Islet precursor cell (in vitro differentiated cells): ENCODE measurements at regions not wholly inside any gene's neighbourhood (a gene's known extent, or its start where the extent isn't known, plus 50 kb on each side); places are given as distances from the start of the nearest gene placed in this dataset.
"Not testable (repeated sequence)": the region's sequence is repeated elsewhere in the genome, so short reads cannot be mapped to it uniquely, and the experiment has no call there.

Source experiments
- DNase-seq: peaks from one replicate; pipeline ENCODE4 v3.0.0-alpha.2; 2018

DNA sequence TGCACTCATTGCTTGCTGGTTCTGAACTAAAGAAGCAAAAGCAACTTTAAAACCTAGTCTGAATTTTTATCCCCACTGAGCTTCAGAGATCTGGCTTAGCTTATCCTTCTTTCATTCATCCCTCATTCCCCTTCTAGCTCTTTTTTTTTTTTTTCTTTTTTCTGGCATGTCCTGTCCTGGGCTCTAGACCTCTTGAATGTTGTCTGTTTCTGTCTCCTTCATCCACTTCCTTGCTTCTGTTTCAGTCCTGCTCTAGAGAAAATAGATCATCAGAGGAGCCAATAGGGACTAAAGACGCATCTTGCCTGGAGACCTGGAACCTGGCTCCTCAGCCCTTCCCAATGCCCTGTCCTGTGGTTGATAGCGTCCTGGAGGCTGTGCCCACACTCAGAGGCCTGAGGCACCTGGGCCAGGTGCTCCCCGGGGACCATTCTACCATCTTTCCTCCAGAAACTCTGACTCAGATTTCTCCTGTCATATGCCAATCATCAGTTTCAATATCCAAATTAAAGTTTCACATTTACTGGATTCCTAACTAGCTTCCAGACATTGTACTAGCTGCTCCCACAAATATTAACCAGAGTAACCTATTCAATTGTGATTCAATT, 115.7 kb upstream of the GATB start:
- DNase-seq: no peak

DNA sequence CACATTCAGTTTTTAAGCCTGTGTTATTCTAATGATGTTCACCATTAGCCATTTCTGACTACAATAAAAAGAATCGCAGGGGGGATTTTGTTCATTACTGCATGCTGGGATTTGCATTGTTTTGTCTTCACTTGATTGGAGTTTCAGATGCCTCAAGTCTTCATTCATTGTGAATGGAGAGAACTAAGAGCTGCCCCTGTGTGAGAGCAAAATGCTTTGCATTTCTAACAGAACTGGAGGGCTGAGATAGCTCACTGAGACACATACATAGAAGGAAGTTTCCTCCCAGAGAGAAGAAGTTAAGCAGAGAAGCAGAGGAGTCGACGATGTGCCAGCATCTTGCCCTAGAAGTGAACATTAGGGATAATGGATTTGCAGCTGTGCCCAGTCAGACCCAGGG, 113.5 kb upstream of the GATB start:
- DNase-seq: no peak

DNA sequence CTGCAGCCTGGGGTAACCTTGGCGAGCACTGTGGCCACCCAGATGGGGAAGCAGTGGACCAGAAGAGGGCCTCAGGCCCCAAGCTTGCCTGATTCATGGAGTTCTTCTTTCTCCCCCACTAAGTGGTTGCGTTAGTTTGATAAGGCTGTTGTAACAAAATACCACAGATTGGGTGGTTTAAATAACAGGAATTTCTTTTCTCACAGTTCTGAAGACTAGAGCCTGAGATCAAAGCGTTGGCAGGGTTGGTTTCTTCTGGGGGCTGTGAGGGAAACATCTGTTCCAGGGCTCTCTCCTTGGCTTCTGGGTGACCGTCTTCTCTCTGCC, 105.7 kb upstream of the GATB start:
- DNase-seq: no peak

DNA sequence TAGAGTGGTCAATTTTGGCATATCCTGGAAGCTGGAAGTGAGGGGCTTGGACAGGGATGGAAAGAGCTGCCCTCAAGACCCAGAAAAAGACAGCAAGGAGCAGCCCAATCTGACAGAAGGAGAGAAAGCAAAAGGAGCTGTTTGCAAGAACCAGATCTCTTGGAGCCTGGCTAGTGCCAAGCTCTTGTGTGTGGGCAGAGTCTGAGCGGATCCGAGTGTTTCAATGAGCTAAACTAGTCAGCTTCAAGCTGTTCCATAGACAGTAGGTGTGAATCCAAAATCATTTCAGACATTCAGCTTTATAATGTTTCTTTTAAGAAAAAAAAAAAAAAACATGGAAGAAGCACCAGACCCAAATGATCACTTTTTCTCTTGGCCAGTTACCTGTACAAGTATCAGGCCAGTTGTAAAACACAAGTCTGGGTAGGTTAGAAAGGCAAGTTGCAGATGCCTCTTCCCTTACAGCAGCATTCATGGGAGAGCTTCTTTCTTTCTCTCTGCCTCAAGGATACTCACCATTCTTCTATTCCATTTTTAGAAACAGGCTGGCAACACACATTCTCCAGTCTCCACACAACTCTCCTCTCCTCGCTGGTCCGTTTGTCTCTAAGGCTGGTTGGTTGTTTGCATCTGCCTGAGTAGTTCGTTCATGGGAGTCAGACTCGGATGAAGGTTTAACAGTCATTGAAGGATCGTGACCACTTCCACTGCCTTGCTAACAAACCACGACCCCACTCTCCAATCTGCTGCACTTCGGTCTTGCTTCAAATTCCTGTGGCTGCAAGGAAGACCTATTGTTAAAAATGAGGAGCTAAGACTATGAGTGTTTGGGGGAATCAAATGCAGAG, 105.2 kb upstream of the GATB start:
- DNase-seq: no peak

DNA sequence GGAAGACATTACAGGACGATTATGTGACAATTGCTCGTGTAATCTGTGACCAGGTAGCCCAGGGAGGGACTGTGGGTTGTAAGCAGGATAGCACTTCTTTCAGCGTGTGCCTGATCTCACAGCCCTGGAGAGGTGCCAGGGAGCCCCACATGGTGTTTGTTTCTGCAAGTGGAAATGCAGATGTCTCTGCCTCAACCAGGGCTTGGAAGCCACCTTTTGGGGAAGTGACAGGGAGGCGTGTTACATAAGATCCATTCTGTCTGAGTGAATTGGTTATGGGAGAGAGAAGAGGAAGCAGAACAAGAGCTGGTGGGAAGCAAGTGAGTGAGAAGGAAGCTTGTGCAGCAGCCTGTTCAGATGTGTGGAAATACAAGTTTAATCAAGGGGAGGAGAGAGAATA, 104.5 kb upstream of the GATB start:
- no peak for DNase-seq

DNA sequence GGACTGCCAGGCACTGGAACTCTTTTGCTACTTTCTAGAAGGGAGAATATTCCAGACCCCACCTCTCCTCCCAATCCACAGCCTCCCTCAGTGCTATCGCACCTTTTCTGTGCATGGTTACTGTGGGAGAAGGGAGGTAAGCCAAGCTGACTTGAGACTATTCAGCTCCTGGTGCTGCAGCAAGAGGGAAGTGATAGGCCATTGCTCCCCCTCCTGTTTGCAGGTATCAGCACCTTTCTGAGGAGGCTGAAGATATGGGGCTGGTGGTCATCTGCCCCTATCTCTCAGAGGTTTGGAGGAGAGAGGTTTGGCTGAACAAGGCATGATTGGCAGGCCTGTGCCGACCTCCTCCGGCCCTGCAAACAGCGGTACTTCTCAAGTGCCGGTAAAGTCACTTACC, 103.3 kb upstream of the GATB start:
- no peak for DNase-seq

DNA sequence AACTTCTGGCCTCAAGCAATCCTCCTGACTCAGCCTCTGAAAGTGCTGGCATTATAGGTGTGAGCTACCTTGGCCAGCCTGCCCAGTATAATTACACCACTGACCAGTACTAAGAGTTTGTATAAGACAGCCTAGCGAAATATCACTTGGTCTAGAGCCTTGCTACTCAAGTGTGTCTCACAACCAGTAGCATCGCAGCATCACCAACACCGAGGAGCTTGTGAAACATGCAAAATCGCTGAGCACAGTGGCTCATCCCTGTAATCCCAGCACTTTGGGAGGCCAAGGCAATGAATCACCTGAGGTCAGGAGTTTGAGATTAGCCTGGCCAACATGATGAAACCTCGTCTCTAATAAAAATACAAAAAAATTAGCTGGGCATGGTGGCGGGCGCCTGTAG, 102.0 kb upstream of the GATB start:
- DNase-seq: no peak

DNA sequence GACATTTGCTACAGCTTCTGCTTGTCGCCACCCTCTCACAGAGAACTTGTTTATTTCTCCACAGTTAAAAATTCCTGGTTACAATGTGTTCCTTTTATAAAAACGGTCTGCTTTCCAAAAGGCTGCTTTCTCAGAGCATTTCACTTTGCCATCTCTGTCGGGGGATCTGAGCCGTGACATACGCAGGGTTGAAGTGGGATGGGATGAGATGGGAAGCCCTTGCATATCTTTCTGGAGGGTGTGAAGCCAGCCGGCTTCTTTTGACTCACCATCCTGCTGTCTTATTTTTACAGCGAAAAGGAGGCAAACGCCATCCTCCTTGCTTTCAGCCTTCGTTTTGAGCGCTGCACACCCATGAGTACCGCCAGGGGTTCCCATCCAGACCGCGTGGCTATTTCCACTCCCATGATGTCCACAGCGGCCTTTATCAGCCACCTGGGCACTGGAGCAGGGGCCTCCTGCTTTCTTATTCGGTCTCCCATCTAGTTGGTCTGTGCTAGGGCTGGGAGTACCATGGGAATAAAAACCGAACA, 99.8 kb upstream of the GATB start:
- DNase-seq: no peak

DNA sequence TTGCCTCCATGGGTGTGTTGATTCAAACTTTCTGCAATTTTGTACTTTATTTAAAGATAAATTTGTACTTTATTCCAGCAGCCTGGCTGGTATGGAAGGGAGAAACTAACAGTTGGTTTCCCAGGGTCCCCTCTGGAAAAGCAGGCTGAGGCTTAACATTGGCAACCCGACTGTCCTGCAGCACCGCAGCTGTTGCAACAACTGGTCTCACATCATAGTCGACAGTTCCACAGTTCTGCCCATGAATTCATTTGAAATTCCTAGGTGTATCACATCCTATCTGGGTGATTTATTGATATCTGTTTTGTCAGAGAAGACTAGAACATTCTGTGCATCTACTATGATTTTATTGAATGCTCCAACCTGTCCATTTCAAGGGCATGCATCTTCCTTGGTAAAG, 98.8 kb upstream of the GATB start:
- no peak for DNase-seq

DNA sequence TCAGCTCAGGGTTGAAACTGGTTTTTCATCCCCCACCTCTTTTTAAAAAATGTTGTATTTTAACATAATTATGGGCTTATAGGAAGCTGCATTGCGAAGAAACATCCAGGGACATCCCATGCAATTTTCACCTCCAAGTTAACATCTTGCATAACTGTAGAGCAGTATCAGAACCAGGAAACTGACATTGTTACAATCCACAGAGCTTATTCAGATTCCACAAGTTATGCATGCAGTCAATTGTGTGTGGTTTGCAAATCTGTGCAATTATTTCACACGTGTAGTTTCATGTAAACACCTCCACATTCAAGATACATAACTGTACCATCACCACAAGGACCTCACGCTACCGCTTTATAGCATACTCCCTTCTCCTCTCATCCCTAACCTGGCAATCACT, 97.5 kb upstream of the GATB start:
- no peak for DNase-seq

DNA sequence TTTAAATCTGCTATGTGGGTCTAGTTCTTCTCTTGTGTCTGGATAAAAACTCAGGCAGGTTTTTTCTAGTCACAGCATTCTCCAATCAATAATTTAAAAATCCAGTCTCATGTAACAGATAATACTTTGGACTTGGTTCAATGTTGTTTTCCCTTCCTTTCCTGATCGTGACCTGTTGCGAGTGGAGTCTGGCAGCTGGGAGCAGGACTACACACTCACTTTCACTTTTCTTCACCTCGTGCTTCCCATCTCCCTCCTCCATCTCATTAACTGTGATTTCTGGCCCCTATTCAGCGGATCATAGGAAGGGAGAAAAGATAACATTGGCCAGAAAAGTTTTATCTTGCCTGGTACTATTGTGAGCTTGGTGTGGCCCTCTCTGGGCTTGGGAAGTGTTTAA, 96.6 kb upstream of the GATB start:
- DNase-seq: no peak

DNA sequence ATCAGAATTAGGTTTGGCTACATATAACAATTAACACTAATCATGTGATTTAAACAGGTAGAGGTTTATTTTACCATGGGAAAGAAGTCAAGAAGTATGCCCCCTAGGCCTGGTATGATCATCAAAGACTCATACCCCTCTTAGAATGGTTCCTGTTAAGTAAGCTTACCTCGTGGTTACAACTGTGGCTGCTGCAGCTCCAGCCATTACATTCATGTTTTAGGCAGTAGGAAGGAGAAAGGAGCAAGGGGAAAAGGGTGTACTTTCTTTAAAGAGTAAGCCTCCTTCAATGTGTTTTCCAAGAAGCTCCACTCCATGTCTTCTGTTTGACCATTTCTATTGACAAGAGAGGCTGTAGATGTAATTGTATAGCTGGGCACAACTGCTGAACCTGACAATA, 94.9 kb upstream of the GATB start:
- no peak for DNase-seq

DNA sequence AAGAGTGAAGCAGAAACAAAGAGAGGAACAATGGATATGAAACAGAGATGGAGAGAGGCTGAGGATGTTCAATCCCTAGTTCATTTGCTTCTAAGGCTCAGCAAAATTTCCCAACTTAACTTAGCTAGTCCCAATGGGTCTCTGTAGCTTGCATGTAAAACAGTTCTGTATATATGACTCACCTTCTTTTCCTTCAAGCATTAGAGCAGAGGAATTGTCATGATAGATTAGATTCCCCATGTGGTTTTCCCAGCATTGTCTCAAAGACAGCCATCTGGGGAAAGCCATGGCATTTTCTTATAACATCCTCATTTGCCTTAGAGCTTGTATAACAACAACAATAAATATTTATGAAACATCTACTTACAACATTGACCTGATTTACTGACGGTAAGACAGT, 93.9 kb upstream of the GATB start:
- DNase-seq: no peak

DNA sequence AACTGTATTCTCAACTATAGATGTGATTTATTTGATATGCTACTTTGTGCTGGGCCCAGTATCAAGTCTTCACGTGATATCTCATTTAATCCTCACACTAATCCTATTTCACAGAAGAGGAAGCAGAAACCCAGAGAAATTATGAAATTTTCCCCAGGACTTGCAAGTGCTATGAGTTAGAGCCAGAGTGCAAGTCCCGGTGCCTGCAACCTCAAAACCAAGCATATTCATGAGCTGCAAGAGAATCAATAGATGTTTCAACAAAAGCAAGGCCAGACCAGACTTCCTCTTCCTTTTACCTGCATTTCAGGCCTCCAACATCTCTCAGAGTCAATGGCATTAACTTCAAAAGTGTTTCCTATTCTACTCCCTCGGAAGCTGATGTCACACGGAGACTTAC, 92.2 kb upstream of the GATB start:
- DNase-seq: no peak

DNA sequence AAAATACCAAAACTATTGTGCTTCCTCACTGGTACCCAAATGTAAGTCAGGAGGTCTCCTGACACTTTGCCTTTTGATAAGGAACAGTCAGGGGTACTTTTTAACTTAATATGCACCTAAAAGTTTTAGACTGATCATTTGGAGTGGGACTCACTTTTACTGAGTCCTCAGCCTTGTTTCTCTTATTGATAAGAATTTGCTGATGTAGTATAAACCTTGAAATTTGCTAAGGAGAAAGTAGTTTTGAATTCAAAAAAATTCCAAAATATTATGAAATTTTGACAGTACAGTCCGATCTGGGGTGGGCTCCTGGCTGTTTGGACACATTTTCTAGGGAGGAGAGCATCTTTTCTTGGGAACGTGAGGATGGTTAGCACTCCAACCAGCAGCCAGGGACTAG, 91.4 kb upstream of the GATB start:
- DNase-seq: no peak

DNA sequence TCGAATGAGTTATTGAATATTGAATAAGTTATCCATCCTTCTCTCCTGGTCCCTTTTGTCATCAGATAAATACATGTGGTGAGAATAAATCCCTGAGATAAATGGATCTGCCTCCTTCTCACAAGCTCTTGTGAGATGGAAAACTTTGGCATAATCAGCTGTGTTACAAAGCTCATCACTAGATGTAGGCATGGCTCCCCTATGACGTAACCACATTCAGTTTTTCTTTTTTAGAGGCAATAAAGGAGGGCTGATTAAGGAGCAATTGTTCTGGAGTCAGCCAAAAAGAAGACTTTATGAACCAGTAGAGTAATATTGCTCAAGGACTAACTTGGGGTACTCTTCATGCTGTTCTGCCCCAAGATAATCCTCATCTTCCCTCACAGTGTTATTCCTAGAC, 90.5 kb upstream of the GATB start:
- DNase-seq: no peak

DNA sequence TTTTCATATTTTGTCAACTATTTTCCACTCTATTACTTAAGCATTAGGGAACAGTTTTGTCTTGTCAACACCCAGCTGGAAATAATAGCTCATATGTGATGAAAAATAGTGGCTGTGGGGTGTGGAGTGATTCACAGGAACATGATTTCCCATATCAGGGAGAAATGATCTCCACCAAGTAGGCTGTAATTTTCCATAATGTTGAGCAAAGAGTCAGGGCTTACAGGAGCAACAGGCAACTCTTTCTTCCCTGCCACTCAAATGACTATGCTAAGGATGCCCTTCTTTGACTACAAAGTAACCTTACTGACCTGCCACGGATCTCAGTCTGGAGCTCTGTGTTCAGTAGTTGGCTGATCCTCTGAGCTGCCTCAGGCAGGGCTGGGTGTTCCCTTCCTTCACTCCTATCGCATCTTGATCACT, 90.0 kb upstream of the GATB start:
- no peak for DNase-seq

DNA sequence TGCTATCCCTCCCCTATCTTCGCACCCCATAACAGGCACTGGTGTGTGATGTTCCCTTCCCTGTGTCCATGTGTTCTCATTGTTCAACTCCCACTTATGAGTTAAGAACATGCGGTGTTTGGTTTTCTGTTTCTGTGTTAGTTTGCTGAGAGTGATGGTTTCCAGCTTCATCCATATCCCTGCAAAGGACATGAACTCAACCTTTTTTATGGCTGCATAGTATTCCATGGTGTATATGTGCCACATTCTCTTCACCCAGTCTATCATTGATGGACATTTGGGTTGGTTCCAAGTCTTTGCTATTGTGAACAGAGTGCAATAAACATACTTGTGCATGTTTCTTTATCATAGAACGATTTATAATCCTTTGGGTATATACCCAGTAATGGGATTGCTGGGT, 84.7 kb upstream of the GATB start:
- DNase-seq: not testable (repeated sequence)

DNA sequence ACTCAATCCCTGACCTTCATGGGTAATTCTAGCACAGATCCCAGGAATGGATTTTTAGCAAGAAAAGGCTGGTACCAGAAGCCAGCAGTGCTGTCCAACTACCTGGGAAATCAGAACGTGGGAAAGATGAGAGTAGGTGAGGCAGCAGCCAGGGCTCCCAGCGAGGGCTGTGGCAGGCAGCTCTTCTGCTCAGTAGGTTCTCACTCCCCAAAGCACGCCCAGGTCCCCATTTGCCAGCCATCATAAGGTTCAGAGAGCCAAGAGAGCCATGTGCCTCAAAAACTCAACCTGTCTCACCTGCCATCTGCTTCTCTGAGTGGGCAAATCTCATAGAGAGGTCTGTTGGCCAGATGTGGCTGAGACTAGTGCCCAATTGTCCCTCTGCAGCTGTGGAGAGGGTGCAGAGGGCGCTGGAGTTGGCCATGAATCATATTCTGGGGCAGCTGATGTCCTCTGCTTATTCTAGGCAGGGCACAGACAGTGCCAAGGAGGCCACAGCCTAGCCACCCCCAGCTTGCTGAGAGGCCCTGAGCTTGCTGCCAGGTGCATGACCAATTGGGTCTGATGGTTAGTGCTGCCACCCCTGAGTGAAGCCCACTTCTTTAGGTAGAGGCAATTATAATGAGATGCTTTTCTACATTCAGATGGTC, 81.7 kb upstream of the GATB start:
- no peak for DNase-seq

DNA sequence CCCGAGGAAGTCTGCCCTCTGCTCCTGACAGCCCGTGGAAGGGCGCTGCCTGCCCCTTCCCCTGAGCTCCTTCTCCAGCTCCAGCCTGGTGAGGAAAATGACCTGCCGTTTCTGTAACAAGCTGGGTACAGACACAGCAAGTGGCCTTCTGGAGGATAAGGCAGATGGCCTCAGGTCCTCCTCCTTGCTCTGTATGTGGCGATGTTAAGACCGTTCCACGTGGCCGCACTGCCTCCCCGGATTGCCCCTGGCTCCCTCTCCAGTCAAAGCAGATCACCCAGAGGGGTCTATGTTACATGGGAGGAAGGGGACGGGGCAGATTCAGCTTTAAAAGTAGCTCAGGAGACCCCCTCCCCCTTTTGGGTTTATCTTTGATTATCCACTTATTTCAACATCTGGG, 80.3 kb upstream of the GATB start:
- DNase-seq: no peak

DNA sequence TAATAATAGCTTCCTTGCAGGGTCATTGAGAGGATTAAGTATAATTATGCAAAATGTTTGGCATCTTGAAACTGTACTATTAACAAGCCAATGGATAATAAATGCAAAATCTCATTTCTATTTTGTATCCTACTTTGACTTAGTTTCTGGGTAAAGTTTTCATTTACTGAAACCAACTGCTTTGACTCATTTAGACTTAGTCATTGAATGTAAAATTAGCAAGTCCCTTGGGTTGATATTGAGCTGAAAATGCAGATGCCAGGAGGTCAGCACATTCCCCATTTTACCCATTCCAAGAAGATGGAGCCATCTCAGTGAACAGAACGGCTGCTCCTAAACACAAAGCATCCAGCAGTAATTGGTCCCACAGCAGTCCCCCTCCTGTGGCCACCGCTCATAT, 74.7 kb upstream of the GATB start:
- no peak for DNase-seq

DNA sequence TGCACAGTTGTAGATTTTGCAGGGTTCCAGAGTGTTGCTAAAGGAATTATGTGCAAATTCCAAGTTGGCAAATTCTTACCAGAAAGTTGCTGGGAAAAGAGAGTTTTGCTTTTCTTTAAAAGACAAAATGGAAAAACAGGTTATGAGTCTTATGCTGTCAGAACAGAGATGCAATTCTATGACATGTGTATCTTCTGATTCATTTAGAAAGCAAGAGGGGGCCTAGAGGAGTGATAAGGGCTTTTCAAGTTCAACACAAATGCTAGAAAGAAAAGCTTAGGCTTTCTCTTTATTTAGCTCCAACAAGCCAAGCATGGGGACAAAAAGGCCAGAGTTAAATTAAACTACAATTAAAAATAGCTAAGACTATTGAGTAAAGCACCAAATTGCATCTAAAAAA, 72.4 kb upstream of the GATB start:
- no peak for DNase-seq

DNA sequence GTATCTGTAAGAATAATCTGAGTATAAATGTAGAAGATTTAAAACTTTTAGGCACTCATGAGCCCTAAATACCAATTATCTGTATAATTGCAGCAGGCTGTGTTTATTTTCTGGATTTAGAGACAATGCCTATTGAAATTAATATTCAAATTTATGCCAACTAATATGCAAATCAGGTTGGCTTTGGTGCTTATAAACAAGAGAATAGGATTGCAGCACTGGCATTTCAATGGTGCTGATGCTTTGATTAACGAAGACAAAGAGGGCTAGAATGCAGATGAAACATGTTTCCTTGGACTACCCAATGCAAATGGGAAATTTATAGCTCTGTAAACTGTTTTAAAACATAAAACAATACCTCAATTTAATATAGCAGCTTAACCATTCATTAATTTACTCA, 70.7 kb upstream of the GATB start:
- no peak for DNase-seq

DNA sequence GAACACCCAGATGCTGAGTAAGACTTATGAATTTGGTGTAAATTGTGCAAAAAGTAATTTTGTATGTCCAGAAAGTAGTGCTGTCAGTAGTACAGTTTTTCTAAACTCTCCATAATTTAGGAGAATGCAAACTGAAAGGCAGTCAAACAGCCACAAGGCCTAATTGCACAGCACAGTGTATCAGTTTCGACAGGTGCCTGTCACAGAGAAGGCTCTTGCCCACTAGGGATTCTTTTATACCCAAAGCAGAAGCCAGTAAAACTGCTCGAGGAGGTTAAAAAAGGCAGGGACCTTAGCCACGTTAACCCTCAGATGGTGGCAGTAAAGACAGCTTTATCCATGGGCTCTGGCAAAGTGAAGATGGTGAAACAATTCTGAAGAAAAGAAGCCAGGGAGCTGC, 69.4 kb upstream of the GATB start:
- no peak for DNase-seq
